ENCODE measurements at regions not wholly inside any gene's neighbourhood (a gene's known extent, or its start where the extent isn't known, plus 50 kb on each side); places are given as distances from the start of the nearest gene placed in this dataset.

DNA sequence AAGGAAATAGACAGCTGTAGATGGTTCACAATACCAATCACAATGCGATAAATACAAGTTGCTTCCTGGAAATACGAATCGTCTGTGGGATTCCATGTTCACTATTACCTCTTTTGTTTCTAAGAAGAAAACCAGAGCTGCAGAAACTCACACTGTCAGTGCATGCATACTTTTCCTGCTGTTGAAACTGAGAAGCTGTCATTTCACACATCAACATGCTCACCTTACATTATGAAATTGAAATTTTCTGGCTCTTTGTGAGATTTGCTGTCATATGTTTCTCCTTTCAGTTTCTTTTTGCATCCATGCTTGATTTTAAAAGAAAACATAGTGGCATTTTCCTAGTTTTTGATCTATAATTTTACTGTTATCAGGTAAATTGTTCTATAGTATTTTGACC is 418.3 kb upstream of the HTR2C start:
- H3K36me3 ChIP-seq (ENCODE audit: control insufficient read depth in 2 of 4, insufficient read depth in 4 of 4, low read length in 3 of 4) = no peaks in the 10 kb centered on the region
- H3K79me2 ChIP-seq (ENCODE audit: control insufficient read depth in 1 of 2, insufficient read depth in 2 of 2, low read length in 2 of 2) = no peaks in the 10 kb centered on the region
- H3K9me3 ChIP-seq (ENCODE audit: insufficient read depth in 2 of 2, low read depth in 1 of 2, low read length in 1 of 2) = peaks cover 0 to 6% of the 10 kb centered on the region in 2 experiments; a peak in 2 of 4 replicates
- no peaks in the 10 kb centered on the region for H3K27me3 ChIP-seq (replicated peaks in 1 of 4; ENCODE audit: control insufficient read depth in 3 of 4, extremely low read depth in 1 of 4, insufficient read depth in 3 of 4, low read length in 3 of 4)
- no peaks in the 10 kb centered on the region for H3K4me1 ChIP-seq (replicated peaks in 1 of 4; ENCODE audit: control insufficient read depth in 3 of 4, insufficient read depth in 4 of 4, low read length in 3 of 4)
- H2AK5ac ChIP-seq (ENCODE audit: low read depth, low read length) = no peak overlapping the region
- no peak overlapping the region for H3K4me2 ChIP-seq (ENCODE audit: insufficient read depth in 1 of 2, low read depth in 2 of 2, low read length in 2 of 2)
- ChIA-PET POLR2A (ENCODE audit: partially characterized antibody) (no interaction called here), CTCF (ENCODE audit: partially characterized antibody) (no interaction called here)
- H3K4ac ChIP-seq (replicated peaks; ENCODE audit: insufficient read length, low read depth, low read length) = no peak overlapping the region
- no peak overlapping the region for H2BK12ac ChIP-seq (ENCODE audit: low read depth, low read length)
- no peaks in the 10 kb centered on the region for H3K79me1 ChIP-seq (ENCODE audit: low read depth, low read length)
- no peak overlapping the region for H2AFZ ChIP-seq (ENCODE audit: low read length)
- H3K23me2 ChIP-seq (ENCODE audit: low read depth, low read length) = no peaks in the 10 kb centered on the region
- no peak overlapping the region for H2BK5ac ChIP-seq (ENCODE audit: low read depth, low read length)
- H3K23ac ChIP-seq (ENCODE audit: insufficient read length) = no peak overlapping the region
- no peak overlapping the region for H3K9ac ChIP-seq (replicated peaks in 1 of 4; ENCODE audit: extremely low read depth in 1 of 4, low read depth in 3 of 4, low read length in 3 of 4)
- WGBS, 2 experiments (ENCODE audit: extremely low coverage in 1 of 2, insufficient coverage in 1 of 2, insufficient read length in 1 of 2, insufficient replicate concordance in 2 of 2, low coverage in 1 of 2, low lambda C conversion rate in 2 of 2, missing lambda C conversion rate in 1 of 2) = 85% methylated on average over 3 of the region's 3 CpGs; no CpG with 5 or more reads in 1 of the 2 experiments
- no peak overlapping the region for H2BK15ac ChIP-seq (ENCODE audit: low read length)
- H3K4me3 ChIP-seq (ENCODE audit: extremely low read depth in 1 of 4, insufficient read depth in 2 of 4, low read depth in 3 of 4, low read length in 4 of 4) = no peak overlapping the region
- H4K8ac ChIP-seq (ENCODE audit: extremely low read depth, insufficient read depth, low read length) = no peak overlapping the region
- no peak overlapping the region for H2BK120ac ChIP-seq (replicated peaks; ENCODE audit: low read depth, low read length)
- no peak overlapping the region for H2BK20ac ChIP-seq (ENCODE audit: low read length)
- no peak overlapping the region for H4K91ac ChIP-seq (replicated peaks; ENCODE audit: insufficient read length, low read length)
- H4K5ac ChIP-seq (ENCODE audit: insufficient read length, low read depth, low read length) = no peak overlapping the region
- H3K27ac ChIP-seq (ENCODE audit: low read depth, low read length) = no peak overlapping the region
- H3K14ac ChIP-seq (ENCODE audit: insufficient read length) = no peak overlapping the region
- no peak overlapping the region for H3K56ac ChIP-seq (replicated peaks; ENCODE audit: insufficient read length, low read depth, low read length)
- FAIRE-seq (no peak), DNase-seq (ENCODE audit: low read depth in 1 of 2, low spot score in 2 of 2) (no peak)
- H3K18ac ChIP-seq (ENCODE audit: extremely low read depth, low read length) = no peak overlapping the region
- H4K20me1 ChIP-seq (replicated peaks in 1 of 2; ENCODE audit: control insufficient read depth in 1 of 2, insufficient read depth in 2 of 2, low read length in 2 of 2) = no peaks in the 10 kb centered on the region
- TF ChIP-seq TCF12 (IDR thresholded peaks at IDR 0.05; ENCODE audit: low read depth, low read length) (no peak), ASH2L (IDR thresholded peaks at IDR 0.05; ENCODE audit: low read length) (no peak), RXRA (IDR thresholded peaks at IDR 0.05; ENCODE audit: insufficient read depth, low read depth, low read length) (no peak), POLR2A (IDR thresholded peaks at IDR 0.05; ENCODE audit: control extremely low read depth in 1 of 2, low read depth in 2 of 2, low read length in 2 of 2) (no peak), BACH1 (IDR thresholded peaks at IDR 0.05; ENCODE audit: low read length) (no peak), ATF3 (IDR thresholded peaks at IDR 0.05; ENCODE audit: insufficient read depth, low read depth, low read length) (no peak), CTCF (IDR thresholded peaks at IDR 0.05; ENCODE audit: control extremely low read depth in 1 of 3, insufficient read depth in 1 of 3, low read depth in 1 of 3, low read length in 3 of 3) (no peak), CHD1 (IDR thresholded peaks at IDR 0.05; ENCODE audit: low read depth, low read length) (no peak), SP2 (IDR thresholded peaks at IDR 0.05; ENCODE audit: low read length) (no peak), KDM4A (IDR thresholded peaks at IDR 0.05; ENCODE audit: low read depth, low read length, severe bottlenecking) (no peak), POLR2AphosphoS5 (IDR thresholded peaks at IDR 0.05; ENCODE audit: low read depth, low read length) (no peak)
- TF ChIP-seq, protein P1, sequence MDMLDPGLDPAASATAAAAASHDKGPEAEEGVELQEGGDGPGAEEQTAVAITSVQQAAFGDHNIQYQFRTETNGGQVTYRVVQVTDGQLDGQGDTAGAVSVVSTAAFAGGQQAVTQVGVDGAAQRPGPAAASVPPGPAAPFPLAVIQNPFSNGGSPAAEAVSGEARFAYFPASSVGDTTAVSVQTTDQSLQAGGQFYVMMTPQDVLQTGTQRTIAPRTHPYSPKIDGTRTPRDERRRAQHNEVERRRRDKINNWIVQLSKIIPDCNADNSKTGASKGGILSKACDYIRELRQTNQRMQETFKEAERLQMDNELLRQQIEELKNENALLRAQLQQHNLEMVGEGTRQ (IDR thresholded peaks at IDR 0.05; ENCODE audit: low read length) = no peak
